GM12892 (cell line): ENCODE measurements at regions not wholly inside any gene's neighbourhood (a gene's known extent, or its start where the extent isn't known, plus 50 kb on each side); places are given as distances from the start of the nearest gene placed in this dataset.

ENCODE experiments used
- POLR2A ChIP-seq: IDR thresholded peaks from 2 replicates; pipeline ENCODE4 v1.6.1; 2011; ENCODE audit warnings: low read depth, low read length, control low read depth
- TAF1 ChIP-seq: IDR thresholded peaks from 2 replicates; pipeline ENCODE4 v1.6.1; 2011; ENCODE audit warnings: low read depth, mild to moderate bottlenecking, control low read depth, low read length, borderline replicate concordance

GRCh38 chr4:166432125-166432524, 559.1 kb downstream of the TLL1 start:
- no peak for TF ChIP-seq POLR2A
- TF ChIP-seq TAF1, result no peak
